Stomach (tissue), 4 donors: ENCODE measurements at regions not wholly inside any gene's neighbourhood (a gene's known extent, or its start where the extent isn't known, plus 50 kb on each side); places are given as distances from the start of the nearest gene placed in this dataset.

Experiments used
- EP300 ChIP-seq: sonication (generic); formaldehyde crosslinking; IDR thresholded peaks from one replicate; pipeline ENCODE4 v1.6.1; 2017; ENCODE audit warnings: antibody characterized with exemption
- POLR2A ChIP-seq, 4 donors: fragments of 450-650 bp; IDR thresholded peaks; one replicate each; pipeline ENCODE4 v1.6.1; 2016; ENCODE audit warnings: antibody characterized with exemption in 4 of 4, control low read depth in 2 of 4, mild to moderate bottlenecking in 1 of 4, moderate library complexity in 1 of 4
- POLR2AphosphoS5 ChIP-seq, 3 donors: sonication (generic); formaldehyde crosslinking; IDR thresholded peaks; one replicate each; pipeline ENCODE4 v1.6.1; 2016; ENCODE audit warnings: antibody characterized with exemption in 3 of 3
- TF ChIP-seq, protein P1 (sequence below), 7 experiments: fragments of 450-650 bp in 4 of 7; fragments of 200-600 bp in 3 of 7; sonication (generic) in 3 of 7; IDR thresholded peaks; one replicate each; pipeline ENCODE4 v1.5.1; 2016 to 2019; ENCODE audit warnings: antibody characterized with exemption in 7 of 7, control low read depth in 2 of 7, mild to moderate bottlenecking in 1 of 7

GRCh38 chr6:139763468-139764210, 389.2 kb upstream of the CITED2 start:
- TF ChIP-seq, protein P1, sequence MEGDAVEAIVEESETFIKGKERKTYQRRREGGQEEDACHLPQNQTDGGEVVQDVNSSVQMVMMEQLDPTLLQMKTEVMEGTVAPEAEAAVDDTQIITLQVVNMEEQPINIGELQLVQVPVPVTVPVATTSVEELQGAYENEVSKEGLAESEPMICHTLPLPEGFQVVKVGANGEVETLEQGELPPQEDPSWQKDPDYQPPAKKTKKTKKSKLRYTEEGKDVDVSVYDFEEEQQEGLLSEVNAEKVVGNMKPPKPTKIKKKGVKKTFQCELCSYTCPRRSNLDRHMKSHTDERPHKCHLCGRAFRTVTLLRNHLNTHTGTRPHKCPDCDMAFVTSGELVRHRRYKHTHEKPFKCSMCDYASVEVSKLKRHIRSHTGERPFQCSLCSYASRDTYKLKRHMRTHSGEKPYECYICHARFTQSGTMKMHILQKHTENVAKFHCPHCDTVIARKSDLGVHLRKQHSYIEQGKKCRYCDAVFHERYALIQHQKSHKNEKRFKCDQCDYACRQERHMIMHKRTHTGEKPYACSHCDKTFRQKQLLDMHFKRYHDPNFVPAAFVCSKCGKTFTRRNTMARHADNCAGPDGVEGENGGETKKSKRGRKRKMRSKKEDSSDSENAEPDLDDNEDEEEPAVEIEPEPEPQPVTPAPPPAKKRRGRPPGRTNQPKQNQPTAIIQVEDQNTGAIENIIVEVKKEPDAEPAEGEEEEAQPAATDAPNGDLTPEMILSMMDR (IDR thresholded peaks at IDR 0.05) = no peak
- no peak for TF ChIP-seq POLR2A (IDR thresholded peaks at IDR 0.05)
- no peak for TF ChIP-seq EP300
- no peak for TF ChIP-seq POLR2AphosphoS5 (IDR thresholded peaks at IDR 0.05)
